ENCODE measurements at regions not wholly inside any gene's neighbourhood (a gene's known extent, or its start where the extent isn't known, plus 50 kb on each side); places are given as distances from the start of the nearest gene placed in this dataset.

DNA sequence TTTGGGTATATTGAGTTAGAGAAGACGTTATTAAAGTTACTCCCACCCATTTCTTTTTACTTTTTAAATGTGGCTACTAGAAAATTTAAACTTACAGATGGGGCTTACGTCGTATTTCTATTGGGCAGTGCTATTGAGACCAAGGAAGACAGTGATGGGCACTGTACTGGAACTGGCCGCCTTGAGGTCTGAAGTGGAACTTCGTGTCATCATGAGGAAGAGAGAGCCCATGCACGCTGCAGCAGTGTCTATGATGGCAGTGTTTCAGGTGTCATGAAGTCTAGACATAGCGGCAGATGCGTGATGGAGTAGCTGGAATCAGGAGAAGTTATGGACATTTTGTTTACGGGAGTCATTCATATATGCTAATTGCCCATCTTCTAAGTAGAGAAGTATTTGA lies 143.7 kb downstream of the LRRC70 start:
- TF ChIP-seq, protein P1, sequence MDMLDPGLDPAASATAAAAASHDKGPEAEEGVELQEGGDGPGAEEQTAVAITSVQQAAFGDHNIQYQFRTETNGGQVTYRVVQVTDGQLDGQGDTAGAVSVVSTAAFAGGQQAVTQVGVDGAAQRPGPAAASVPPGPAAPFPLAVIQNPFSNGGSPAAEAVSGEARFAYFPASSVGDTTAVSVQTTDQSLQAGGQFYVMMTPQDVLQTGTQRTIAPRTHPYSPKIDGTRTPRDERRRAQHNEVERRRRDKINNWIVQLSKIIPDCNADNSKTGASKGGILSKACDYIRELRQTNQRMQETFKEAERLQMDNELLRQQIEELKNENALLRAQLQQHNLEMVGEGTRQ (IDR thresholded peaks at IDR 0.05; ENCODE audit: low read length) = no peak
- TF ChIP-seq TCF12 (IDR thresholded peaks at IDR 0.05; ENCODE audit: low read depth, low read length) = no peak
- TF ChIP-seq, protein P2, sequence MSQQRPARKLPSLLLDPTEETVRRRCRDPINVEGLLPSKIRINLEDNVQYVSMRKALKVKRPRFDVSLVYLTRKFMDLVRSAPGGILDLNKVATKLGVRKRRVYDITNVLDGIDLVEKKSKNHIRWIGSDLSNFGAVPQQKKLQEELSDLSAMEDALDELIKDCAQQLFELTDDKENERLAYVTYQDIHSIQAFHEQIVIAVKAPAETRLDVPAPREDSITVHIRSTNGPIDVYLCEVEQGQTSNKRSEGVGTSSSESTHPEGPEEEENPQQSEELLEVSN (IDR thresholded peaks at IDR 0.05) = no peak
- TF ChIP-seq CBX5 (IDR thresholded peaks at IDR 0.05; ENCODE audit: low read depth, low read length) = no peak
- TF ChIP-seq POLR2A (IDR thresholded peaks at IDR 0.05; ENCODE audit: control extremely low read depth in 1 of 2, low read depth in 2 of 2, low read length in 2 of 2) = no peak
- no peak for TF ChIP-seq CHD1 (IDR thresholded peaks at IDR 0.05; ENCODE audit: low read depth, low read length)
- TF ChIP-seq, protein P3, sequence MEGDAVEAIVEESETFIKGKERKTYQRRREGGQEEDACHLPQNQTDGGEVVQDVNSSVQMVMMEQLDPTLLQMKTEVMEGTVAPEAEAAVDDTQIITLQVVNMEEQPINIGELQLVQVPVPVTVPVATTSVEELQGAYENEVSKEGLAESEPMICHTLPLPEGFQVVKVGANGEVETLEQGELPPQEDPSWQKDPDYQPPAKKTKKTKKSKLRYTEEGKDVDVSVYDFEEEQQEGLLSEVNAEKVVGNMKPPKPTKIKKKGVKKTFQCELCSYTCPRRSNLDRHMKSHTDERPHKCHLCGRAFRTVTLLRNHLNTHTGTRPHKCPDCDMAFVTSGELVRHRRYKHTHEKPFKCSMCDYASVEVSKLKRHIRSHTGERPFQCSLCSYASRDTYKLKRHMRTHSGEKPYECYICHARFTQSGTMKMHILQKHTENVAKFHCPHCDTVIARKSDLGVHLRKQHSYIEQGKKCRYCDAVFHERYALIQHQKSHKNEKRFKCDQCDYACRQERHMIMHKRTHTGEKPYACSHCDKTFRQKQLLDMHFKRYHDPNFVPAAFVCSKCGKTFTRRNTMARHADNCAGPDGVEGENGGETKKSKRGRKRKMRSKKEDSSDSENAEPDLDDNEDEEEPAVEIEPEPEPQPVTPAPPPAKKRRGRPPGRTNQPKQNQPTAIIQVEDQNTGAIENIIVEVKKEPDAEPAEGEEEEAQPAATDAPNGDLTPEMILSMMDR (IDR thresholded peaks at IDR 0.05; ENCODE audit: control extremely low read depth in 1 of 3, insufficient read depth in 1 of 3, low read depth in 1 of 3, low read length in 3 of 3) = peak; percentile 16 to 40 (median 31); a peak in 3 of 4 replicates
- TF ChIP-seq ASH2L (IDR thresholded peaks at IDR 0.05; ENCODE audit: low read length) = no peak
- TF ChIP-seq RAD21 (IDR thresholded peaks at IDR 0.05 in 1 of 2, conservative IDR thresholded peaks at IDR 0.05 in 1 of 2; ENCODE audit: low read depth in 2 of 2, low read length in 2 of 2) = peak; percentile 25 to 37; a peak in 3 of 4 replicates
- Histone ChIP-seq H3K27ac (ENCODE audit: low read depth, low read length) (no peak overlapping the region), H4K8ac (ENCODE audit: extremely low read depth, insufficient read depth, low read length) (no peak overlapping the region), H3K18ac (ENCODE audit: extremely low read depth, low read length) (no peak overlapping the region), H3K4me3 (ENCODE audit: extremely low read depth in 1 of 4, insufficient read depth in 2 of 4, low read depth in 3 of 4, low read length in 4 of 4) (no peak overlapping the region), H3K4me2 (ENCODE audit: insufficient read depth in 1 of 2, low read depth in 2 of 2, low read length in 2 of 2) (no peak overlapping the region), H2BK5ac (ENCODE audit: low read depth, low read length) (no peak overlapping the region), H4K91ac (replicated peaks; ENCODE audit: insufficient read length, low read length) (no peak overlapping the region), H3K79me1 (ENCODE audit: low read depth, low read length) (no peaks in the 10 kb centered on the region), H3K56ac (replicated peaks; ENCODE audit: insufficient read length, low read depth, low read length) (no peak overlapping the region), H3K27me3 (replicated peaks in 1 of 4; ENCODE audit: control insufficient read depth in 3 of 4, extremely low read depth in 1 of 4, insufficient read depth in 3 of 4, low read length in 3 of 4) (no peaks in the 10 kb centered on the region), H3K4me1 (replicated peaks in 1 of 4; ENCODE audit: control insufficient read depth in 3 of 4, insufficient read depth in 4 of 4, low read length in 3 of 4) (peaks cover 0 to 10% (median 5%) of the 10 kb centered on the region in 4 experiments; a peak in 2 of 7 replicates), H3K23me2 (ENCODE audit: low read depth, low read length) (no peaks in the 10 kb centered on the region), H3K4ac (replicated peaks; ENCODE audit: insufficient read length, low read depth, low read length) (no peak overlapping the region), H3K9me3 (ENCODE audit: insufficient read depth in 2 of 2, low read depth in 1 of 2, low read length in 1 of 2) (no peaks in the 10 kb centered on the region), H3K23ac (ENCODE audit: insufficient read length) (no peak overlapping the region), H3K9ac (replicated peaks in 1 of 4; ENCODE audit: extremely low read depth in 1 of 4, low read depth in 3 of 4, low read length in 3 of 4) (no peak overlapping the region), H2BK120ac (replicated peaks; ENCODE audit: low read depth, low read length) (no peak overlapping the region), H2BK15ac (ENCODE audit: low read length) (no peak overlapping the region), H2AFZ (ENCODE audit: low read length) (no peak overlapping the region), H2BK12ac (ENCODE audit: low read depth, low read length) (no peak overlapping the region), H3K79me2 (ENCODE audit: control insufficient read depth in 1 of 2, insufficient read depth in 2 of 2, low read length in 2 of 2) (no peaks in the 10 kb centered on the region), H3K14ac (ENCODE audit: insufficient read length) (no peak overlapping the region), H2AK5ac (ENCODE audit: low read depth, low read length) (no peak overlapping the region), H3K36me3 (ENCODE audit: control insufficient read depth in 2 of 4, insufficient read depth in 4 of 4, low read length in 3 of 4) (no peaks in the 10 kb centered on the region), H4K5ac (ENCODE audit: insufficient read length, low read depth, low read length) (no peak overlapping the region), H2BK20ac (ENCODE audit: low read length) (no peak overlapping the region), H4K20me1 (replicated peaks in 1 of 2; ENCODE audit: control insufficient read depth in 1 of 2, insufficient read depth in 2 of 2, low read length in 2 of 2) (no peaks in the 10 kb centered on the region)
- POLR2A ChIA-PET (ENCODE audit: partially characterized antibody) = no interaction called here
- FAIRE-seq (no peak), DNase-seq (ENCODE audit: low read depth in 1 of 2, low spot score in 2 of 2) (no peak)
- 76% methylated on average over 9 of the region's 9 CpGs; no CpG with 5 or more reads in 1 of the 2 experiments for WGBS, 2 experiments (ENCODE audit: extremely low coverage in 1 of 2, insufficient coverage in 1 of 2, insufficient read length in 1 of 2, insufficient replicate concordance in 2 of 2, low coverage in 1 of 2, low lambda C conversion rate in 2 of 2, missing lambda C conversion rate in 1 of 2)
- CTCF ChIA-PET (ENCODE audit: partially characterized antibody) = interaction anchor here (0.9 to 2.2 kb wide), 4 partner anchors 15 to 314 kb away, joined by 3 to 7 read pairs (median 5); no protein-coding TSS in a partner anchor

Data from H1 (cell line).